ENCODE measurements at regions not wholly inside any gene's neighbourhood (a gene's known extent, or its start where the extent isn't known, plus 50 kb on each side); places are given as distances from the start of the nearest gene placed in this dataset.

DNA sequence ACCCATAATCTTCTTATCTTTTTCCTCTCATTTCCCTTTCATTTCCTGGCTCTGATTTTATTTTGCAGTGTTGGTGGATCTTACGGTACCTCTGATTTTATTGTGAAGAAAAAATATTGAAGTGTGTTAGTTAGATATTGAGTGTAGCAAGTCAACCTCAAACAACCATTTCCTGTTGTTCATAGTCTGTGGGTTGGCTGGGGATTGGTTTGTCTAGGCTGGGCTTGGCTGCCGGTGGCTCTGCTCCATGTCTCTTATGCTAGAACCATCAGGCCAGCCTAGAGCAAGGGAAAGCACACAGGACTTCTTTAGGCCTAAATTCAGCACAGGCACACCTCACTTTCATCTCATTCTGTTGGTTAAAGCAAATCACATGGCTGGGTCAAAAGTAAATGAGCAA is 383.1 kb upstream of the LCORL start:
- no peak for DNase-seq

DNA sequence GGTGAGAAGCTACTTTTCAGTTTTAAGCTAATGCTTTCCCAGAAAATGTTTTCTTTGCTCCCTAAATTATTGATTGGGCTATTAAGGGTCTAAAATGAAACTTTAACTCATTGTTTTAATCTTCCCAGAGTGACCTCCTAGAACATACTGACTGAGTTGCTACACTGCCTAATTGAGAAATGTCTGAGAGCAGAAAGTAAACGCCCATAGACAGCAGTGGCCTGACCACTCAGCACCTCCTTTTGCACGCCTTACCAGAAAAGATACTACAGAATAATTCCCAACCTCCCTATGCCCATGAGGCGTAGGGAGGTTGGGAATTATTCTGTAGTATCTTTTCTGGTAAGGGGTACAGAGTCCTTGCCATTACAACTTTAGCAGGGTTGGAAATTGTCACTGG is 381.8 kb upstream of the LCORL start:
- DNase-seq: no peak

- DNase-seq: no peak
Measured at GRCh38 chr4:18401868-18402267, 380.3 kb upstream of the LCORL start.

GRCh38 chr4:18401425-18401824 is 379.9 kb upstream of the LCORL start:
- DNase-seq: no peak

GRCh38 chr4:18398661-18399060 is 377.1 kb upstream of the LCORL start:
- no peak for DNase-seq

GRCh38 chr4:18397681-18398390 is 376.3 kb upstream of the LCORL start:
- no peak for DNase-seq

- DNase-seq: no peak
Measured at GRCh38 chr4:18394656-18395055, 373.1 kb upstream of the LCORL start.

DNA sequence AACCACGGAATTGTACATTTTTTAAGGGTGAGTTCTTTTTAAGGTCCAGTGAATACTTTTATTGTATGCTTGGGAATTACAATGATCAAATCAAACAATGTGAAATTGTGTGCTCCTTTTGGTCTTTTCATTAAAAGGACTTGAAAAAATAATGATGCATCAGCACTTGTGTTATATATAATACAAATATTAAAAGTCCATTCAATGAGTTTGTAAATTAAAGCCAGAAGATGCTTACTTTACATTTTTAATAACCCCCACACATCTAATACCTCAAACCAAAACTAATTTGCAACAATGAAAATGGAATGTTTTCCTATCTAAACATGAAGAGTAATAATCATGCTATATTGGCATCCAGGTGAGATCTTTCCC is 369.8 kb upstream of the LCORL start:
- DNase-seq: no peak

DNA sequence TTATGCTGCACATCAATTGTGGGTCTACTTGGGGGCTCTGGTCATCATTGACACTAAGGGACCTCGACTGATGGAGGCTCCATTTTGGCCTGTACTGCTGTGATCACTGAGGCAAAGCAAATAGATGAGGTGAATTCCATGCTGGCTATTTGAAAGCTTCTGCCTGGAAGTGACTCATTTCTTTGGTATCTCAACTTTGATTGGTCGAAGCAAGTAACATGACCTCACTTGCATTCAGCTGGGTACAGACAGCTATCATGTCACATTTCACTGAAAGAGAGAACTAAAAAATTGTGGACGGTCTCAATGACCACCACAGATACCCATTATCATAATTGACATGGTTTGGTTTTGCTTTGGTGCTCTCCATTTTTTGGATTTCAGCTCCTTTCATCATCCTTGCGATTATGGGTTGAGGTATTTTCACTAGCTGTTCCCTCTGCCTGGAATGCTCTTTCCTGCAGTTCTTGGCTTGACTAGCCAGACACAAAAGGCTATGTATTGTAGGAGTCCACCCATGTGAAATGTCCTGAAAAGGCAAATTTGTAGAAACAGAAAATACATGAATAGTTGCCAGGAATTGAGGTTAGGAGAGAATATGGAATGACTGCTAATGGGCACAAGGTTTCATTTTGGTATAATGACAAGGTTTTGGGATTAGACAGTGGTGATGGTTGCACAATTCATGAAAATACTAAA is 369.2 kb upstream of the LCORL start:
- DNase-seq: no peak

DNA sequence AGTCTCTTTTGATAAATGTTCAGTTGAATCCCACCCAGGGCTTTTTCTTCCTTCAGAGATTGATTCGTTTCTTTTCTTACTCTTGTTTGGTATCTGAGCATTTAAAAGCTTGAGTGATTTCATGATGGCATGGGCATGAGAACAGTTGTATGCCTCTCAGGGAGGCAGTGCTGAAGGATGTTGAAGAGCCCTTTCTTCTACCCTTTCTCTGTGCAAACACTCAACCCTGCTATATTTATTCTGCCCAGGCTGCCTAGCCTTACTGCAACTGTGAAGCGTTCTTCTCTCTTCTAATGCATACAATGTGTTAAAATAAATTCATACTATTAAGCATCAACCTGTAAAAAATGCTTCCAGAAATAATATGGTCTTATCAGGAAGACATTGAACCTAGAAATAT is 367.6 kb upstream of the LCORL start:
- no peak for DNase-seq

- DNase-seq: no peak
Measured at GRCh38 chr4:18388039-18388438, 366.5 kb upstream of the LCORL start.

- no peak for DNase-seq
Measured at GRCh38 chr4:18381186-18381585, 359.6 kb upstream of the LCORL start.

DNA sequence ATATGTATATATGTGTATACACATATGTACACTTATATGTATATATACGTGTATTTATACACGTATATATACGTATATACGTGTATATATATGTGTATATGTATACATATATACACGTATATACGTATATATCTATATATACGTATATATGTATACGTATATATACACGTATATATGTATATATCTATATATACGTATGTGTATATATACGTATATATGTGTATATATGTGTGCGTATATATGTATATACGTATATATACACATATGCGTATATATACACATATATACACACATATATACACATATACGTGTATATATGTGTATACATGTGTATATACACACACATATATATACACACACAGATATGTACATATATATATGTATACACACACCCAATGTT is 348.0 kb upstream of the LCORL start:
- no peak for DNase-seq

- peak; percentile 59 to 74 for DNase-seq
Measured at GRCh38 chr4:18366892-18367291, 345.3 kb upstream of the LCORL start.

GRCh38 chr4:18366136-18366535 is 344.6 kb upstream of the LCORL start:
- no peak for DNase-seq

GRCh38 chr4:18343581-18343980 is 322.0 kb upstream of the LCORL start:
- no peak for DNase-seq

- no peak for DNase-seq
Measured at GRCh38 chr4:18342847-18343246, 321.3 kb upstream of the LCORL start.

DNA sequence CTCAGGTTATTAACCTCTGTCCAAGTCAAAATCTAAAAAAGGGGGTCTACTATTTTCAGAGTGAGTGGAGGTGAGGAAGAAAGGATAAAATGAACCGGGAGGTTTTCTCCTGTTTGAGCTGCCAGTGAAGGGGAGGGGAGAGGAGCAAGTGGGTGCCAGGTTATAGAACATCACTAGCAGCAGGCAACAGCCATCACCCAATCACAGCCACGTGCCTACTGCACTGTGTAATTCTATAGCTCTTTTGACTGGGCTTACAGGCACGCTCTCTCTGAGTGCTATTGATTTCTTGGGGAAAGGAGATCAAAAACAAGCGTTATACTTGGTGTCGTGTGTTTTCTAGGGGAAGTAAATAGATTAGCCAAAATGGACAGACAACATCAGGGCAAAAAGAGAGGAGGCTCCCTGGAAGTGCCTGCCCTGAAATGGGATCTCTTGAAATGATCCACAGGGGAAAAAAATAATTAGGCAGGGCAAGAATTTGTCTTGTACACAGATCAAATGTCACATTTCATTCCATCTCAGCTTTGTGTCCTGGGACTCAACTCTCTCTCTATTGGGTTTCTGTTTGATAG is 300.5 kb upstream of the LCORL start:
- DNase-seq: no peak

DNA sequence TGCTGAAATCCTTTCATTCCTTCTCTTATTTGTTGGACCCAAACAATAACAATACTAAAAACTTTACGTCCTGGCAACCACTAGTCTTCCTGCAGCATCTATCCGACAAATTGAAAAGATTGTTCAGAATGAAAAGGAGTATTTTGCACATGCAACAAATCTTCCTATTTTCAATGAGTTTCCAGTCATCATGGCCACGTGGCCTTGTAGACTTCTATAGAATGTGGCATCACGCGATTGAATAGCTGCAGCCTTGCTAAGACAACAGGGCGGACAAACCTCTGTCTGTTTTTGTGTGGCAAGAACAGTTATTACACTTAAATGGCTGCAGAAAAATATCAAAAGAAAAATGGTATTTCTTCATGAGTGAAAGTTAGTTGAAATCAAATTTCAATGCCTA is 297.9 kb upstream of the LCORL start:
- DNase-seq: no peak

DNA sequence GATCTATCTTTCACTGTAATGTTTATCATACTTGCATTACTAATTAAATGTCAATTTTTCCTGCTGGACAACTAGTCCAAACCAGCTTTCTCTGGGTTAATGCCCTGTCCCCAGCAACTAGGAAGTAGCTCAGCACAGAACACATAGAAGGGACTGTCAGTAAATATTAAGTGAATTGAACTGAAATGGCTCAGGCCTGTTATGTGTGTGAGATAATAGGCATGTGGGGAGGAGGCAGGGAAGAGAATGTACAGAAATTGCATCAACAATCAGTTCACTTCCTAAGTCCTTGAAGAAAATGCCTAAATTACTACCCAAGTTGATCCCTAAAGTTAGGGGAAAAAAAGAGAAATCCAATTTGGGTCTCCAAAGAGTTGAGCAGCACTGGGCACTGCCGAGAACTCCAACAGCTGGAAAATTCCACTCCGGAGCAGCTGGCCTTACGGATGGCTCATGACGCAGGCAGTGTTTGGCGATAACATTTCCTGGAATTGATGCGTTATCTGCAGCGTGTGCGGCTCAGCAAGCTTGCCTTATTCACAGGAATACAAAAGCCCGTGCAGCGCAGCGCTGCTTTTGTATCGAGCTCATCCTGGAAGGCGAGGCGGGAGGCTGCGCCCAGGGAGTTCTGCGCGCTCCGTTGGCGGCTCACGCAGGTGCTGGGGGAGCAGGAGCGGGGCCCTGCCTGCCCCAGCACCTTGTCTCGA is 297.3 kb upstream of the LCORL start:
- DNase-seq: no peak

DNA sequence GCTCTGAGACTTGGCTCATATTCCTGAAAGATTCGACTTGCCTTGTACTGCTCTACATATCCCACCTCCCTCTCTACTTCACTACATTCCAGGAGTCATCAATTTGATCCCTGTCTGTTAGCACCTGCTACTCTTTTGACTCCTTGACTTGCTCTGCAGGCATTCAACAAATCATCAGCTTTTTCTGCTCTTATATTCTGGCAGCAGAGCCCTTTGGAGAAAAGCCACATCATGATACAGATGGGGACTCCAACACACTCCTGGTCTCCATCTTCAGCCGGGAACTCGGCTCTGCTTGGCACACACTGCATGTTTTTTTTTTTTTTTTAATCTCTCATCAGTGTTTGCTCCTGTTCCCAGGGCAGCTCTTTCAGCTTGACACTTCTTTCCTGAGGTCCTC is 293.2 kb upstream of the LCORL start:
- no peak for DNase-seq

DNA sequence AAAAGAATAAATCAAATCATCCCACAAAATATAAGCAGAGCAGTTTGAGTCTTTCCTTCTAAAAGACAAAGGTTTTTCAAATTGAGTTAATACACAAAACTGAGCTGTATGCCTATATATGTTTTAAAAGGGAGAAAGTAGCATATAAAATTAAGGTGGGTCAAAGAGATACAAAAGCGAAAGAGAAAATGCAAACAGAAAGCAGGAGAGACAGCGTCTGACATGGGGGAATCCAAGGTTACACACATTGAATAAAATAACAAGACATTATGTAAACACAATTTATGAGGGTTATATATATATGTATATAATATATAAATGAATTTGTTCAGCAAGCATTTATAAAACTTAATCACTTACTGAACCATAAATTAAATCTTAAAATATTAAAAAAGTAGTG is 276.1 kb upstream of the LCORL start:
- DNase-seq: no peak

DNA sequence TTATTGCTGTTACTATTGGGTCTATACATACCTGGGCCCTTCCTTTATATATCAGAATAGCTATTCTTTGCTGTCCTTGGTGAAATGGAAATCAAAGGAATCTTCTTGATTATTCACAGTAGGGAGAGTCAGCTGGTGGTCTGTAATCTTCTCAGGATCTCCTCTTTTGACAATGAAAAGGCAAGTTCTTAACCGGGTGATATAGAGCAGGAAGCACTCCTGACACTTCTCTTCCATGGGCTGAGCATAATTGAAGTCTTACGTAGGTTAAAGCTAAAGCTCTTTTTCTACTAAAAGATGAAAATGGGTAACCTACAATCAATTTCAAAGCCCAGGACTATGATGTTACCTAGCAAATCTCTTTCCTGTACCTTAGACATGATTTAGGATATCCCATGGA is 274.9 kb upstream of the LCORL start:
- no peak for DNase-seq

- no peak for DNase-seq
Measured at GRCh38 chr4:18294846-18295245, 273.3 kb upstream of the LCORL start.

Data from Kasumi-1 (cell line).